Islet of Langerhans (tissue), 1 donor: ENCODE measurements at regions not wholly inside any gene's neighbourhood (a gene's known extent, or its start where the extent isn't known, plus 50 kb on each side); places are given as distances from the start of the nearest gene placed in this dataset.
"Not testable (repeated sequence)": the region's sequence is repeated elsewhere in the genome, so short reads cannot be mapped to it uniquely, and the experiment has no call there.

ENCODE experiments used
- FAIRE-seq: peaks from one replicate; lab custom pipeline; 2011; peaks lifted over from hg19 to GRCh38; lab: Jason Lieb, UNC

GRCh38 chr9:118652258-118652657 is 717.0 kb downstream of the BRINP1 start:
- no peak for FAIRE-seq

- no peak for FAIRE-seq
These were observed 716.3 kb downstream of the BRINP1 start for GRCh38 chr9:118652912-118653311.

- FAIRE-seq = no peak
These were observed 710.2 kb downstream of the BRINP1 start for GRCh38 chr9:118659011-118659410.

GRCh38 chr9:118665226-118665919 is 703.9 kb downstream of the BRINP1 start:
- no peak for FAIRE-seq

GRCh38 chr9:118670011-118670953 is 699.0 kb downstream of the BRINP1 start:
- no peak for FAIRE-seq

- no peak for FAIRE-seq
These were observed 694.3 kb downstream of the BRINP1 start for GRCh38 chr9:118674942-118675341.

- FAIRE-seq = not testable (repeated sequence)
These were observed 691.1 kb downstream of the BRINP1 start for GRCh38 chr9:118677936-118678653.

- FAIRE-seq = no peak
These were observed 682.3 kb downstream of the BRINP1 start for GRCh38 chr9:118686959-118687358.

GRCh38 chr9:118689280-118689679 is 680.0 kb downstream of the BRINP1 start:
- no peak for FAIRE-seq

GRCh38 chr9:118692613-118693012 is 676.6 kb downstream of the BRINP1 start:
- no peak for FAIRE-seq

GRCh38 chr9:118693645-118694044 is 675.6 kb downstream of the BRINP1 start:
- no peak for FAIRE-seq

GRCh38 chr9:118695249-118695648 is 674.0 kb downstream of the BRINP1 start:
- not testable (repeated sequence) for FAIRE-seq

- no peak for FAIRE-seq
These were observed 667.2 kb downstream of the BRINP1 start for GRCh38 chr9:118701985-118702384.

GRCh38 chr9:118711843-118712242 is 657.4 kb downstream of the BRINP1 start:
- no peak for FAIRE-seq

- FAIRE-seq = no peak
These were observed 648.0 kb downstream of the BRINP1 start for GRCh38 chr9:118721276-118721675.

- no peak for FAIRE-seq
These were observed 647.3 kb downstream of the BRINP1 start for GRCh38 chr9:118721923-118722322.

- FAIRE-seq = no peak
These were observed 639.3 kb downstream of the BRINP1 start for GRCh38 chr9:118729981-118730380.

GRCh38 chr9:118732998-118733397 is 636.2 kb downstream of the BRINP1 start:
- FAIRE-seq = no peak

GRCh38 chr9:118734696-118735095 is 634.5 kb downstream of the BRINP1 start:
- no peak for FAIRE-seq

- FAIRE-seq = no peak
These were observed 632.8 kb downstream of the BRINP1 start for GRCh38 chr9:118736406-118736805.

GRCh38 chr9:118751077-118751847 is 618.0 kb downstream of the BRINP1 start:
- no peak for FAIRE-seq

- FAIRE-seq = no peak
These were observed 617.4 kb downstream of the BRINP1 start for GRCh38 chr9:118751848-118752223.
